GM21390 (cell line): ENCODE measurements at regions not wholly inside any gene's neighbourhood (a gene's known extent, or its start where the extent isn't known, plus 50 kb on each side); places are given as distances from the start of the nearest gene placed in this dataset.

Experiments used
- ATAC-seq: cut with Tn5 transposase; IDR thresholded peaks from one replicate; pipeline ENCODE4 v1.9.1; 2021; ENCODE audit not compliant: unreplicated experiment

GRCh38 chr4:136863756-136864155 is 668.5 kb downstream of the PCDH18 start:
- no peak for ATAC-seq

- no peak for ATAC-seq
Measured at GRCh38 chr4:136862653-136863052, 669.6 kb downstream of the PCDH18 start.

- no peak for ATAC-seq
Measured at GRCh38 chr4:136861091-136861490, 671.2 kb downstream of the PCDH18 start.

- no peak for ATAC-seq
Measured at GRCh38 chr4:136858903-136859302, 673.4 kb downstream of the PCDH18 start.

- no peak for ATAC-seq
Measured at GRCh38 chr4:136855886-136856285, 676.4 kb downstream of the PCDH18 start.

GRCh38 chr4:136850446-136850845 is 681.8 kb downstream of the PCDH18 start:
- no peak for ATAC-seq

- ATAC-seq = no peak
Measured at GRCh38 chr4:136847881-136848621, 684.2 kb downstream of the PCDH18 start.

GRCh38 chr4:136841526-136841925 is 690.8 kb downstream of the PCDH18 start:
- no peak for ATAC-seq

- no peak for ATAC-seq
Measured at GRCh38 chr4:136838607-136839006, 693.7 kb downstream of the PCDH18 start.

- ATAC-seq = no peak
Measured at GRCh38 chr4:136831553-136831952, 700.7 kb downstream of the PCDH18 start.

- ATAC-seq = no peak
Measured at GRCh38 chr4:136829280-136829679, 703.0 kb downstream of the PCDH18 start.

GRCh38 chr4:136823020-136823419 is 709.3 kb downstream of the PCDH18 start:
- no peak for ATAC-seq

GRCh38 chr4:136818811-136819330 is 713.4 kb downstream of the PCDH18 start:
- no peak for ATAC-seq

GRCh38 chr4:136812100-136812880 is 720.0 kb downstream of the PCDH18 start:
- ATAC-seq = no peak

- ATAC-seq = no peak
Measured at GRCh38 chr4:136811496-136812077, 720.7 kb downstream of the PCDH18 start.

- ATAC-seq = no peak
Measured at GRCh38 chr4:136810626-136811025, 721.7 kb downstream of the PCDH18 start.

GRCh38 chr4:136806844-136807243 is 725.5 kb downstream of the PCDH18 start:
- no peak for ATAC-seq

- no peak for ATAC-seq
Measured at GRCh38 chr4:136805617-136806016, 726.7 kb downstream of the PCDH18 start.

- no peak for ATAC-seq
Measured at GRCh38 chr4:136803433-136803832, 728.9 kb downstream of the PCDH18 start.

GRCh38 chr4:136800248-136800647 is 732.0 kb downstream of the PCDH18 start:
- ATAC-seq = no peak

GRCh38 chr4:136796953-136797352 is 735.3 kb downstream of the PCDH18 start:
- ATAC-seq = no peak

- no peak for ATAC-seq
Measured at GRCh38 chr4:136793848-136794247, 738.4 kb downstream of the PCDH18 start.
